AG04450 (cell line): ENCODE measurements at regions not wholly inside any gene's neighbourhood (a gene's known extent, or its start where the extent isn't known, plus 50 kb on each side); places are given as distances from the start of the nearest gene placed in this dataset.
A peak's percentile ranks its signal among the peaks of the same experiment; 100 is the strongest.

Experiments
- CTCF ChIA-PET: fragments of 300-600, 350-600 bp; formaldehyde crosslinking; extraction: SDS; loops from one replicate; lab custom pipeline; 2022; ENCODE audit warnings: antibody characterized with exemption, inconsistent platforms; lab: Charles Lee
- POLR2A ChIA-PET: fragments of 350-600 bp; formaldehyde crosslinking; extraction: SDS; loops from one replicate; lab custom pipeline; 2021; ENCODE audit warnings: antibody characterized with exemption, inconsistent platforms; lab: Yijun Ruan, JAX
- DNase-seq: peaks from one replicate; pipeline ENCODE4 v3.0.0-alpha.2; 2011; ENCODE audit warnings: low read depth, low spot score
- H3K27ac ChIP-seq: one replicate; pipeline ENCODE4 v1.5.1; 2012; ENCODE audit warnings: low read depth, low read length, control low read depth
- H3K27me3 ChIP-seq: one replicate; pipeline ENCODE4 v1.6.0; 2012; ENCODE audit warnings: low read length; ENCODE audit not compliant: control insufficient read depth, insufficient read depth
- H3K4me3 ChIP-seq: 2 replicates; pipeline ENCODE4 v1.5.1; 2011; ENCODE audit warnings: mild to moderate bottlenecking, low read depth, low read length, control low read depth
- H3K9me3 ChIP-seq: 2 replicates; pipeline ENCODE4 v1.5.1; 2012; ENCODE audit warnings: low read length; ENCODE audit not compliant: control insufficient read depth, insufficient read depth
- TF ChIP-seq, protein P1 (sequence below): IDR thresholded peaks from 2 replicates; pipeline ENCODE4 v1.5.1; 2011; ENCODE audit warnings: low read depth, low read length, control low read depth, inconsistent platforms

DNA sequence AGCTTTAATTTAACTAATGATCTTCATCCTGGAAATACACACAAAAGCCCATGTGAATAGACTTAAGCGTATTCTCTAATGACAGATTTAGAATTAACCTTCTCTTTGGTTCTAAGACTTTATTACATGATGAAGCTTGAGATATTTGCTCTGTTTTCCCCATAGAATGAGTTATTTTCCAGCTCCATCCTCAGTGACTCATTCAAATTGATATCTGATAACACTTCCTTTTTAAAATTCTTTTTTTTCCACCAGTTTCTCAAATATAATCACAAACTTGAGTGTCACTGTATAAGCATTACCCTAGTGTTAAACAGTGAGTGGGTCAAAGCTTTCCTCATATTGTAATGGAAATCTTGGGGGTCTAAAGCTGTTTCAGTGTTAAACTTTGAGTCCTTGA, 535.8 kb downstream of the KCNA4 start:
- TF ChIP-seq, protein P1, sequence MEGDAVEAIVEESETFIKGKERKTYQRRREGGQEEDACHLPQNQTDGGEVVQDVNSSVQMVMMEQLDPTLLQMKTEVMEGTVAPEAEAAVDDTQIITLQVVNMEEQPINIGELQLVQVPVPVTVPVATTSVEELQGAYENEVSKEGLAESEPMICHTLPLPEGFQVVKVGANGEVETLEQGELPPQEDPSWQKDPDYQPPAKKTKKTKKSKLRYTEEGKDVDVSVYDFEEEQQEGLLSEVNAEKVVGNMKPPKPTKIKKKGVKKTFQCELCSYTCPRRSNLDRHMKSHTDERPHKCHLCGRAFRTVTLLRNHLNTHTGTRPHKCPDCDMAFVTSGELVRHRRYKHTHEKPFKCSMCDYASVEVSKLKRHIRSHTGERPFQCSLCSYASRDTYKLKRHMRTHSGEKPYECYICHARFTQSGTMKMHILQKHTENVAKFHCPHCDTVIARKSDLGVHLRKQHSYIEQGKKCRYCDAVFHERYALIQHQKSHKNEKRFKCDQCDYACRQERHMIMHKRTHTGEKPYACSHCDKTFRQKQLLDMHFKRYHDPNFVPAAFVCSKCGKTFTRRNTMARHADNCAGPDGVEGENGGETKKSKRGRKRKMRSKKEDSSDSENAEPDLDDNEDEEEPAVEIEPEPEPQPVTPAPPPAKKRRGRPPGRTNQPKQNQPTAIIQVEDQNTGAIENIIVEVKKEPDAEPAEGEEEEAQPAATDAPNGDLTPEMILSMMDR: no peak

DNA sequence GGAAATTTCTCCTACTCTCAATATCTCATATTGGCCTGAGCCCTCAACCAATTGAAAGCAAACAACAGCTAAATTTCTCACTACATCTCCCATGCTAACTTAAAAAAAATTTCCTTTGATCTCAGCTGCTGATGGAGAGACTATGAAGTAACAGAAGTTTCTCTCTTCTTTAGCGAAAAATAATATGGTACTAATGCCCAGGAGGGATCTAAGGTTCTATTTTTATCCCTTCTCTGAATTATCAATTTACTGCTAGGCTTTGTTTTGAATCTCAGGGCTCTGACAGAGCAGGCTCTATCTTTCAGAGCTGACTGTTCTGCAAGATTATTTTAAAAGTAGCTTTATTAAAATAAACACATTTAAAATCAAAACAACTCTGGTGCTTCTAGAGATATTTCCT, 558.6 kb downstream of the KCNA4 start:
- H3K9me3 ChIP-seq: no peaks in the 10 kb centered on the region
- ChIA-PET CTCF (interaction anchor here (0.6 to 1.2 kb wide), 3 partner anchors 10 to 670 kb away, joined by 3 to 4 read pairs (median 3); no protein-coding TSS in a partner anchor), POLR2A (no interaction called here)
- H3K4me3 ChIP-seq: no peak overlapping the region
- no peak overlapping the region for H3K27ac ChIP-seq
- TF ChIP-seq, protein P1: no peak
- no peak for DNase-seq
- H3K27me3 ChIP-seq: no peaks in the 10 kb centered on the region

More for the DNA sequence above, 535.8 kb downstream of the KCNA4 start:
- Histone ChIP-seq H3K4me3 (no peak overlapping the region), H3K27me3 (no peaks in the 10 kb centered on the region), H3K9me3 (no peaks in the 10 kb centered on the region), H3K27ac (no peak overlapping the region)
- ChIA-PET POLR2A (no interaction called here), CTCF (interaction anchor here (1.9 kb wide), 1 partner anchor 48 kb away, joined by 6 read pairs; no protein-coding TSS in a partner anchor)
- DNase-seq: no peak

DNA sequence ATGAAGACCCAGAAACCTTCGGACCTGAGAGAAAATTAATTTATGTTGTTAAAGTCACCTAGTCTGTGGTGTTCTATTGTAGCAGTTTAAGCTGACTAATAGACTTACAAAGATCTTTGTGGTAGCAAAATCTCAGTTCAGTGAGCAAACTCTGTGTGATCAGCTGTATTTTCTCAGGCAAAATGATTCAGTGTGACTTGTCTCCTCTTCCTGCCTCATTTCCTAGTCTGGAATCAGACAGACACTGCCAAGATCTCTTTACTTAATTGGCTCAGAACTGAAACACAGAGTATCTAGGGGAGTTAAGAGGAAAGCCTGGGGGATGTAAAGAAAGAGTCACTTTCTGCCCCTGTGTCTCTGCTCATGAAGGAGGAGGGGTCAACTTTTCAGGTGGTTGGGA, 564.7 kb downstream of the KCNA4 start:
- Histone ChIP-seq H3K27me3 (no peaks in the 10 kb centered on the region), H3K27ac (no peak overlapping the region), H3K4me3 (no peak overlapping the region), H3K9me3 (no peaks in the 10 kb centered on the region)
- ChIA-PET POLR2A (no interaction called here), CTCF (interaction anchor here (1.0 kb wide), 1 partner anchor 20 kb away, joined by 4 read pairs; no protein-coding TSS in a partner anchor)
- TF ChIP-seq, protein P1: no peak
- DNase-seq: no peak

DNA sequence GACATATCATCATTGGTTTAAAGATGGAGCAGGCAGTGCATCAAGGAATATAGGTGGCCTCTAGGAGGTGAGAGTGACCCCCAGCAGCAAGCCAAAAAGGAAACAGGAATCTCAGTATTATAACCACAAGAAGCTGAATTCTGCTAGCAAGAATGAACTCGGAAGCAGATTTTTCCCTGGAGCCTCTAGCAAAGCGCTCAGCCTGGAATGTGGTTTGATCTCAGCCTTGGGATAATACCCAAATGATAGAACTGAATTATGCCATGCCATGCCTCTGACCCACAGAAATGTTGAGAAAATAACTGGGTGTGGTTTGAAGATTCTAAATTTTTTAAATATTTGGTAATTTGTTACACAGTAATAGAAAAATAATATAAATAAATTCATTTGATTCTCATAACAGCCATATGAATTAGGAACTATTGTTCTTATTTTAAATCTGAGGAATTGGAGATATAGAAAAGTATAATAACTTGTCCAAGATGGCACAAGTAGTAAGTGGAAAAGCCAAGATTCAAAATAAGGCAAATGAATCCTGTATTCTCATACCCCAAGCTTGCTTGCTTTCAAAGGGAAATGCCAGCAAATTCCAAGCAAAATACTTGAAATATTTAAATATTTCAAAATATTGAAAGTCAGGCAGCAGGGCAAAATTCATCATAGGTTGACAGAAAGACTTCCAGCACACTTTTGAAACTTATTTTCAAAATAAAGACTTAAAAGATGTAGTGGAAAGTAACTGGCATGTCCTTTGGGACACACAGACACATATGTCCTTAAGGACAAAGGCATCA, 567.4 kb downstream of the KCNA4 start:
- ChIA-PET CTCF (interaction anchor here (0.7 to 4.0 kb wide), 7 partner anchors 11 to 885 kb away, joined by 3 to 42 read pairs (median 4); no protein-coding TSS in a partner anchor), POLR2A (no interaction called here)
- no peak overlapping the region for H3K27ac ChIP-seq
- no peak overlapping the region for H3K4me3 ChIP-seq
- H3K9me3 ChIP-seq: no peaks in the 10 kb centered on the region
- no peaks in the 10 kb centered on the region for H3K27me3 ChIP-seq
- no peak for DNase-seq
- TF ChIP-seq, protein P1: no peak

DNA sequence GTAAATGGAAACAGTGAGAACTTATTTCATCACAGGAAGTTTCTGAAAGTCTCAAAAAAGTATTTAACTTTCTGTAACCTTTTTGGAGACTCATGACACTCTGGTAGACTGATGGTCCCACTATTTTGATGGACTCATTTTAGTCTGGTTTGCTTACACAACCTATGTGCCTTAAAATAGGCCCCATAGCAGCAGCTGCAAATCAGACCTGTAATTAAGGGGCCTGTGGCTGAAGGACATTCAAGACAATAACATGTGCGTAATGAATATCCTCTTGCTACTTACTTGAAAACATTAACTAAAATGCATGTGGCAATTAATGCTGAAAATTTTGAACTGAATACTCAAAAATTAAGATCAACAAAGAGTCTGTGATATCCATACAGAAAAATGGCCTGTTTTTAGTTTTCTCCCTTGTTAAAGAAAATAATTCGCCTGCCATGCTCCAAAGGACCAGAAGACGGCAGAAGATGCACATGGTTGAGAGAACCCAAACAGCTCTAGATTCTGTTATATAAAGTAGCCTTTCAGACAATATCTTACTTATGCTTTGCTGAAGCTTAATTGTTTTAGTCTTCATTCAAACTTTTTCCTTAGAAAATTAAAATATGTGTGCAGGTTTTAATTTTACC, 568.5 kb downstream of the KCNA4 start:
- Histone ChIP-seq H3K4me3 (no peak overlapping the region), H3K27me3 (no peaks in the 10 kb centered on the region), H3K9me3 (no peaks in the 10 kb centered on the region), H3K27ac (no peak overlapping the region)
- ChIA-PET CTCF (interaction anchor here (0.7 to 4.0 kb wide), 12 partner anchors 10 to 886 kb away, joined by 3 to 42 read pairs (median 3); no protein-coding TSS in a partner anchor), POLR2A (no interaction called here)
- TF ChIP-seq, protein P1: peak; percentile 61
- no peak for DNase-seq
